ENCODE measurements at regions not wholly inside any gene's neighbourhood (a gene's known extent, or its start where the extent isn't known, plus 50 kb on each side); places are given as distances from the start of the nearest gene placed in this dataset.

GRCh38 chr2:198356157-198356556, 551.8 kb downstream of the PLCL1 start:
- TF ChIP-seq SIN3A (IDR thresholded peaks at IDR 0.05; ENCODE audit: borderline replicate concordance, low read depth, low read length) (no peak), POLR2AphosphoS5 (IDR thresholded peaks at IDR 0.05; ENCODE audit: low read depth, low read length) (no peak), TAF1 (IDR thresholded peaks at IDR 0.05; ENCODE audit: borderline replicate concordance, low read depth, low read length) (no peak)
- TF ChIP-seq, protein P1, sequence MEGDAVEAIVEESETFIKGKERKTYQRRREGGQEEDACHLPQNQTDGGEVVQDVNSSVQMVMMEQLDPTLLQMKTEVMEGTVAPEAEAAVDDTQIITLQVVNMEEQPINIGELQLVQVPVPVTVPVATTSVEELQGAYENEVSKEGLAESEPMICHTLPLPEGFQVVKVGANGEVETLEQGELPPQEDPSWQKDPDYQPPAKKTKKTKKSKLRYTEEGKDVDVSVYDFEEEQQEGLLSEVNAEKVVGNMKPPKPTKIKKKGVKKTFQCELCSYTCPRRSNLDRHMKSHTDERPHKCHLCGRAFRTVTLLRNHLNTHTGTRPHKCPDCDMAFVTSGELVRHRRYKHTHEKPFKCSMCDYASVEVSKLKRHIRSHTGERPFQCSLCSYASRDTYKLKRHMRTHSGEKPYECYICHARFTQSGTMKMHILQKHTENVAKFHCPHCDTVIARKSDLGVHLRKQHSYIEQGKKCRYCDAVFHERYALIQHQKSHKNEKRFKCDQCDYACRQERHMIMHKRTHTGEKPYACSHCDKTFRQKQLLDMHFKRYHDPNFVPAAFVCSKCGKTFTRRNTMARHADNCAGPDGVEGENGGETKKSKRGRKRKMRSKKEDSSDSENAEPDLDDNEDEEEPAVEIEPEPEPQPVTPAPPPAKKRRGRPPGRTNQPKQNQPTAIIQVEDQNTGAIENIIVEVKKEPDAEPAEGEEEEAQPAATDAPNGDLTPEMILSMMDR (IDR thresholded peaks at IDR 0.05): no peak
